ENCODE measurements at regions not wholly inside any gene's neighbourhood (a gene's known extent, or its start where the extent isn't known, plus 50 kb on each side); places are given as distances from the start of the nearest gene placed in this dataset.

DNA sequence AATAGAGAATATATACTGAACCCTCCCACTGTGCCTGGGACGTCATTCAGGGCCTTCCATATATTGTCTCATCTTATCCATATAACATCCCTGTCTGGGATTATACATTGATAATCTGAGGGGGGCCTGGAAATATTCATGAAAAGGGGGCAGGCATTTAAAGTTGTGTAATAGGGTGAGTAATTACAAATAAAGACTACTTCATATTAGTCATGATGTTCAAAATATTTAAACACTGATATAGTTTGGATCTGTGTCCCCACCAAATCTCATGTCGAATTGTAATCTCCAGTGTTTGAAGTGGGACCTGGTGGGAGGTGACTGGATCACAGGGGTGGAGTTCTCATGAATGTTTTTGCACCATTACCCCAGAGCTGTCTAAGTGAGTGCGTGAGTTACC, 97.8 kb downstream of the AQP9 start:
- DNase-seq (ENCODE audit: low read depth) = no peak

- DNase-seq (ENCODE audit: low read depth) = no peak
These were observed 102.2 kb downstream of the AQP9 start for GRCh38 chr15:58240191-58240932.

DNA sequence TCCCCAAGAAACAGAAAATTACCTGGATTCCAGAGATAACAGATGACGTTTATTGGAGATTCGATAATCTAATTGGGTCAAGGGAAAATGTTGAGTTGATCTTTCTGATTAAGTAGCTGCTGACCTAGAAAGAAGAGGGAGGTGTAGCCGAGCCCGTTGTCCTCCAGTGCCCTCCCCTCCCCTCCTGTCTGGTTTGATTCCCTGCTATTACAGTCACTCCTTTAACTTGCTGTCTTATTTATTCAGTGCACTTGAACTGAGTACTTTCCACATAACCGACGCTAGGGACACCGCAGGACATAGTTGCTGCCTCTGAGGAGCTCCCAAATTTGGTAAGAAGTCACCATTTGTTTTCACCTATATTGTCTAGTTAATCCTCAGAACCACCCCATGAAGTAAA, 103.7 kb downstream of the AQP9 start:
- DNase-seq (ENCODE audit: low read depth) = no peak

DNA sequence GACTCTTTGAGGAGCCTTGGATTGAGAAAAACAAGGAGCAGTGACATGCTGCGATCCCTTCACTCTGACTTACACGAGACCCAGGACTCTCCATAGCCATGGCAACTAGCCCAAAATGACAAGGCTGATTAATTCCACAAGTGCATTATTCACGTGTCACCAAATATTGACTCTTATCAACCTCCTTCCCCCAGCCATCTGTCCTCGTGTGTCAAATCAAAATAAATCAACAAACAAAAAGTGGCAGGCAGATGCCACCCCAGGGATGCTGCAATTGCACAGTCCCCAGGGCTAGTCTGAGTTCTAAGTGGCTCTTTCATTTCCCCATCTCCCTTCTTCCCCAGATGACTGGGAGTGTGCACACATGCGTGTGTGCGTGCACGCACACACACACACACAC, 104.9 kb downstream of the AQP9 start:
- no peak for DNase-seq (ENCODE audit: low read depth)

DNA sequence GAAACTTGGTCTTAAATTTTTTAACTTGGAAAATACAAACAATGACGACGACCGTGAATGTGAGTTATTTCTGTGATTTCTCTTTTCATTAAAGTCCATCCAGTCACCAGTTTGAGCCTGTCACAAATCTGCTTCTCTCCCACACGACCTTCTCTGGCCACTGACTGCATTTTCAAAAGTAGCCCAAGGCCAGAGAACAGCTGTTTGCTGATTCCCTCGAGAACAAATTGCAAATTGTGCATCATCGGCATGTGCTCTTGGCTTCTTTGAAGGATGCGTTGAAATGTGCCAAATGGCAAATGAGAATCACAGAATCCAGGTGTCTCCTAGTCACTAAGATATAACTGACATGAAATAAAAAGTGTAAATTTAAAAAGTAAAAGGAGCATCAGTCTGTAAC, 106.4 kb downstream of the AQP9 start:
- no peak for DNase-seq (ENCODE audit: low read depth)

- no peak for DNase-seq (ENCODE audit: low read depth)
These were observed 107.9 kb downstream of the AQP9 start for GRCh38 chr15:58246041-58246440.

DNA sequence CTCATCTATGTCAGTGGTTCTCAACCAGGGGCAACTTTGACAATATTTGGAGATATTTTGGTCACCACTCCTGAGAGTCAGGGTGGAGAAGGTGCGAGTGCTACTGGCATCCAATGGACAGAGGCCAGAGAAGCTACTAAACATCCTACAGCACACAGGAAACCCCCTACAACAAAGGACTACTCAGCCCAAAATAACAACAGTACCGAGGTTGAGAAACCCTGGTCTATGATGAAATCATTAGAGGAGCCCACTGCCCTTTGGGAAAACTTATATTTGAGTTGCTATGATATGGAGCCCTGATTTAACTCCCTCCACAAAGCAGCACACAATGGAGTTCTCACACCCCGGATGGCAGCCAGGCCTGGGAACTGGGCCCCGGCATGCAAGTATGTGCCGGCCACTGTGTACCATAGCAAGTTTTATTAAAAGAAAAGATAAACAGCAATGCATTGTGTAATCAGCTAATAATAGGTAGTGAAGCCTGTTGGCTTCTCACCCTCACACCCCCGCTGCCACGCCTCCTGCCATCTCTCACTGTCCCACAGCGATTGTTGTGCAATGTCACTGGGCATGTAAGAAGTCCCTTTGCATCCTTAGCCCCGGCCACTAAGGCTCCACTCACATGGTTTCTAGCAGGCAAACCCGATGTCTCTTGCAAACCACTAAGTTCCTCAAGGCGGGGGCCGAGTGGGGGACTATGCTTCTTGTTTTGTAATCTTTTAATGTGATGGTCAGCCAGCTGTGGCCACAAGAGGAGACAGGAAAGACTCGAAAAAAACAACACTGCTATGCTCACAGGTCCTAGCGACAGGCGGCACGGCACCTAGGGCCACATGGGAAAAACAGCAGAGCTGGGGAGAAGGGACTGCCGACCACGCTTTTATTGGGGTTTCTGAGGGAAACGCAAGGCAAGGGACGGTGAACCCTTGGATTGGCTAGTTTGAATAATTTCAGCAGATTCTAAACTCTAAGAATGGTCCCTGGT, 110.0 kb downstream of the AQP9 start:
- DNase-seq (ENCODE audit: low read depth) = no peak

DNA sequence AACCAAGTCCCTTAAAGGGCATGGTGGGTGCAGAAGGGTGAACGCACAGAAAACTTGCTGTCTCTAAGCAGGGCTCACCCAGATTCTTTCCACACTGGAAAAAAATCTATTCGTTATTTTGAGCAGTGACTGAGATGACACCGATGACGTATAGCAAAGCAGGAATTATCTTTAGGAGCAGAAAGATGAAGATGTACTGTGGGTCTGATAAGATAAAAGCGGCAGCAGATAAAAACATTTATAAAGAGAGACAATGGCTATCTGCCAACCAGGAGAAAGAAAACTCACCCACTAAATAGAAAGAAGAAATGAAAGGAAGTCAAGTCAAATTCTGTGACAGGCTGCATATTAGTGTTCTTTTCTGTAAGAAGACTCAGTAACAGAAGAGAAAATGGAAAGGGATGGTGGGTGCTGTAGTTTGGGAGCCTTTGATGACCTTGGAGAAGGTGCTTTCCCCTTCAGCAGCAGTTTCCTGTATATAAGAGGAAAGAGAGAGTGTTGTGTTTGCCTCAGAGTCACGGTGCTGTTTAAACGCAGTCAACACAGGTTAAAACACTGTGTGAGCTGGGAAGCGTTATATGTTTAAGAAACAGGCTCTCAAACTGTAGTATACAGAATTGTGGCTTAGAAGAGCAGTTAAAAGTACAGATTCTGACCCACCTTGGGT, 111.6 kb downstream of the AQP9 start:
- no peak for DNase-seq (ENCODE audit: low read depth)

GRCh38 chr15:58252586-58253323, 114.6 kb downstream of the AQP9 start:
- no peak for DNase-seq (ENCODE audit: low read depth)

- no peak for DNase-seq (ENCODE audit: low read depth)
These were observed 119.7 kb downstream of the AQP9 start for GRCh38 chr15:58257776-58258325.

DNA sequence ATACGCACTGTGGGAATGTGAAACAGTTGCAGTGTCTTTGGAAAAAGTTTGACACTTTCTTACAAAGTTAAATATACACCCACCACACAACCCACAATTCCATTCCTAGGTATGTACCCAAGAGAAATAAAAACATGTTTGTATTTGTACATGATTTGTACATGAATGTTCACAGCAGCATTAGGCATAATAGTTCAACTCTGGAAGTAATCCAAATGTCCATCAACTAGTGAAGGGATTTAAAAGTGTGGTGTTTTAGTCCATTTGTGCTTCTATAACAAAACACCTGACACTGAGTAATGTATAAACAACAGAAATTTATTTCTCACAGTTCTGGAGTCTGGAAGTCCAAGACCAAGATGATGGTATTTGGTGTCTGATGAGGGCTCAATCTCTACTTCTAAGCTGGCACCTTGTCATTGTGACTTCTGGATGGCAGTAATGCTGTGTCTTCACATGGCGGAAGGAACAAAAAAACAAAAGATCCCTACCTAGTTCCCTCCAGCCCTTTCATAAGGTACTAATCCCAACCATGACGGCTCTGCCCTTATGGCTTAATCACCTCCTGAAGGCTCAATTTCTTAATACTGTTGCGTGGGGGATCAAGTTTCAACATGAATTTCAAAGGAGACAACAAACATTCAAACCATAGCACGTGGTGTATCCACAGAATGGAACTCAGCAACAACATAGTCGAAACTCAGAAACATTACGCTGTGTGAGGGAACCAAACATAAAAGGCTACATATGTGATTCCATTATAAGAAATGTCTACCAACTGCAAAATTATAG, 120.5 kb downstream of the AQP9 start:
- no peak for DNase-seq (ENCODE audit: low read depth)

- DNase-seq (ENCODE audit: low read depth) = no peak
These were observed 122.1 kb downstream of the AQP9 start for GRCh38 chr15:58260205-58260724.

GRCh38 chr15:58260725-58261267, 122.6 kb downstream of the AQP9 start:
- DNase-seq (ENCODE audit: low read depth) = no peak

DNA sequence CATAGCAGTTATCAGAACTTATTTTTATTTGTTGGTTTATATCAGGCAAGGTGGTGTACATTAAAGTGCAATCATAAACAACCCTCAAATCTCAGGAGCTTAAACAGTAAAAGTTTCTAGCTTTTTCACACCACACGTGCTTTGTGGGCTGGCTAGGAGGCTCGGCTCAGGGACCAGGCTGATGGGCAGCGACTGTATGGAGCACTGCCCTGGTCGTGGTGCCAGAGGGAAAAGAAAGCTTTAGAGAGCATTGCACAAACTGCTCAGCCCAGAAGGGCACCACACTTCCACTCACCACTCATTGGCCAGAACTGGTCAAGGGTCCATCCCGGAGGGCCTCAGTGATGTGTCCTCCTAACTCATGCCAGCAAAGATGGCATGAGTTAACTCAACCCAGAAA, 123.2 kb downstream of the AQP9 start:
- DNase-seq (ENCODE audit: low read depth) = no peak

- no peak for DNase-seq (ENCODE audit: low read depth)
These were observed 126.1 kb downstream of the AQP9 start for GRCh38 chr15:58264053-58264971.

GRCh38 chr15:58267051-58267450, 128.9 kb downstream of the AQP9 start:
- no peak for DNase-seq (ENCODE audit: low read depth)

DNA sequence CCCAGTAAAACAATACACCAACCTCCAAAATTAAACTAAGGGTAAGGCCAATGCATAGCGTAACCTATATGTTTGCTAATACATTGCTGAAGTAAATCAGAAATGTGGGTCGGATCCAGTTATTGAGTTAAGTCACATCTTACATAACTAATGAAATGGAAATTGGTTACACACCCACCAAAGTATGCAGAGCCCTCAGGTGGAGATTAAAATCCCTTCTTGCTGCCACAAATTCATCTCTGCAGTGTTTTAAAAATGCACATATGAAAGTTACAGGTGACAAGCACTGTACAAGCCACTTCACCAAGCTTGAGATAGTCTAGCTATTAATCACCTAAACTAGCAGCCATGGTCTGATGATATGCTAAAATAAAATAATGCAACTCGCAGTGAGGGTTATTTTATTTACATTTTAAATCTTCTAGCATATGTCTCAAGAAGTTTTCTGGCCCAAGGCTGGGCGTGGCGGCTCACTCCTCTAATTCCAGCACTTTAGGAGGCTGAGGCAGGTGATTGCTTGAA, 130.6 kb downstream of the AQP9 start:
- no peak for DNase-seq (ENCODE audit: low read depth)

DNA sequence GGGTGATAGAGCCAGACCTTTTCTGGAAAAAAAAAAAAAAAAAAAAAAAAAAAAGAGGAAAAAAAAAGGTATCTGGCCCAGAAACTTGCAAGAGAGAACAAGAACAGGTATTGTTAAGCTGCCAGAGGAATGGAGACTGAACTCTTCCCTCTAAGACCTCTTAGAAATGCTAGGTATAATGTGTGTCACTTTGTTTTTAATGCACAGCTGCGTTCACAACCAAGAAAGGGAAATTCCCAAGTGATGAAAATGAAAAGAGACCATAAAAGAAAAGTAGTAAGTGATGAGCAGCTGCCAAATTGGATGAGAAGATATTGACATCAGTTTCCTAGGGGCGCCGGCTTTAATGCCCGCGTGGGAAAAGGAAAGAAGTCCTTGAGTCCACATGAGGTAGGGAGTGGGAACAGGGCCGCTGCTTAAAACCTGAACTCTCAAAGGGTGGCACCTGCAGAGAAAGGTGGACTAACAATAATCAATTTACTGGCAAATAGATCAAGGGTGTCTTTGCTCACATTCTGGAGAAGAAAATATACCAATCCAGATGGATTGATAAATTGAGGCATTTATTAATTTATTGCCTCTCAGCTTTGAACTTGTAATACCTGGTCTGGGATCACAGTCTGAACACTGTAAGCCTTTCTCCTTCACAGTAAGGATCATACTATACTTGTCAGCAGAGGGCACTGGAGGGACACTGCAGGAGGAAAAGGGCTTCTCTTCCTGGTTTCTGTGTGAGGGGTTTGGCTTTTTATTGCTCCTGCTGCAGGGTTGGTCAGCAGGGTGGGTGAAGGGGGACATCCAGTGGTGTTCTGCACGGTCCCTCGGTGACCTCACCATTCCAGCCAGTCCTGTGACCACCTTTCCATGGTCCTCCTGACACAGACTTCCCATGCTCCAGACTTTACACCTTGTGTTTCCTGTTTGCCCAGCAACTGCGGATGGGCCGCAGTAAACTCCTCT, 131.6 kb downstream of the AQP9 start:
- DNase-seq (ENCODE audit: low read depth) = no peak

All from activated T-helper 9 cell treated with anti-CD3 and anti-CD28 coated beads, Interleukin-2, amount 50 U/mL, for 16 hours (primary cell).